SK-N-SH treated with all-trans-retinoic acid at 6 μM for 48 hours (cell line): ENCODE measurements at regions not wholly inside any gene's neighbourhood (a gene's known extent, or its start where the extent isn't known, plus 50 kb on each side); places are given as distances from the start of the nearest gene placed in this dataset.

Source experiments
- ZC3H10 ChIP-seq: fragments of 250-450 bp; sonication (Bioruptor Pico); IDR thresholded peaks from 2 replicates; pipeline ENCODE4 v1.5.1; 2021; ENCODE audit warnings: mild to moderate bottlenecking, moderate library complexity
- TF ChIP-seq, protein P1 (sequence below): fragments of 250-450 bp; sonication (Bioruptor Pico); IDR thresholded peaks from 2 replicates; pipeline ENCODE4 v1.5.1; 2020; ENCODE audit warnings: low read depth, mild to moderate bottlenecking, moderate library complexity

DNA sequence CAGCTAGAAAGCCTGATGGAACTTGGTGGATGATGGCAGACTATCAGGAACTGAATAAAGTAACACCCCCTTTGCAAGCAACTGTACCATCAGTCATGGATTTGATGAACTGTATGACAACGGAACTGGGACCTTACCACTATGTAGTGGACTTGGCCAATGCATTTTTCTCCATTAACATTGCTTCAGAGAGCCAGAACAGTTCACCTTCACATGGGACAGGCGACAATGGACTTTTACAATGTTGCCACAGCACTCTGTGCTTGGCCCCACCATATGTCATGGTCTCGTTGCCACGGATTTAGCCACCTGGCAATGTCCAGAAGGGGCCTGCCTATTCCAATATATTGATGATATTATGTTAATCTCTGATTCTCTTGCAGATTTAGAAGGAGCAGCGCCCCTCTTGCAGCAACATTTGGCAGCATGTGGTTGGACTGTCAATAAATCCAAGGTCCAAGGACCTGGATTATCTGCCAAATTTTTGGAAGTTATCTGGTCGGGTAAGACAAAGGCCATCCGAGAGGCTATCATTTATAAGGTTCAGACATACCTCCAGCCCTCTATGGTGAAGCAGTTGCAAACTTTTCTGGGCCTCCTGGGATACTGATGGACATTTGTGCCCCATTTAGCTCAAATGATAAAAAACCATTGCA, 52.2 kb upstream of the ZC3H15 start:
- no peak for TF ChIP-seq ZC3H10
- TF ChIP-seq, protein P1, sequence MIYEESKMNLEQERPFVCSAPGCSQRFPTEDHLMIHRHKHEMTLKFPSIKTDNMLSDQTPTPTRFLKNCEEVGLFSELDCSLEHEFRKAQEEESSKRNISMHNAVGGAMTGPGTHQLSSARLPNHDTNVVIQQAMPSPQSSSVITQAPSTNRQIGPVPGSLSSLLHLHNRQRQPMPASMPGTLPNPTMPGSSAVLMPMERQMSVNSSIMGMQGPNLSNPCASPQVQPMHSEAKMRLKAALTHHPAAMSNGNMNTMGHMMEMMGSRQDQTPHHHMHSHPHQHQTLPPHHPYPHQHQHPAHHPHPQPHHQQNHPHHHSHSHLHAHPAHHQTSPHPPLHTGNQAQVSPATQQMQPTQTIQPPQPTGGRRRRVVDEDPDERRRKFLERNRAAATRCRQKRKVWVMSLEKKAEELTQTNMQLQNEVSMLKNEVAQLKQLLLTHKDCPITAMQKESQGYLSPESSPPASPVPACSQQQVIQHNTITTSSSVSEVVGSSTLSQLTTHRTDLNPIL (CRISPR knock-in tag) = no peak
